Tibial artery (tissue), 4 donors: ENCODE measurements at regions not wholly inside any gene's neighbourhood (a gene's known extent, or its start where the extent isn't known, plus 50 kb on each side); places are given as distances from the start of the nearest gene placed in this dataset.

Experiments used
- DNase-seq, 2 donors: peaks; one replicate each; pipeline ENCODE4 v3.0.0-alpha.2; 2019
- H3K27ac ChIP-seq, 2 donors: fragments of 200-600 bp; sonication (generic) in 1 of 2; 1 replicate in 1 of 2; 2 replicates in 1 of 2; pipeline ENCODE4 v1.5.1; 2018 to 2019; ENCODE audit warnings: mild to moderate bottlenecking in 1 of 2
- H3K27me3 ChIP-seq, 2 donors: fragments of 200-600 bp; sonication (generic) in 1 of 2; one replicate each; pipeline versions ENCODE4 v1.5.1 to v1.6.0; 2016 to 2019
- H3K36me3 ChIP-seq, 3 donors: fragments of 200-600 bp; sonication (generic) in 2 of 3; one replicate each; pipeline ENCODE4 v1.5.1; 2016 to 2019; ENCODE audit warnings: mild to moderate bottlenecking in 2 of 3
- H3K4me1 ChIP-seq, 4 donors: fragments of 200-600 bp; sonication (generic) in 2 of 4; 1 replicate in 3 of 4; 2 replicates in 1 of 4; pipeline ENCODE4 v1.5.1; 2016 to 2019
- H3K4me3 ChIP-seq, 2 donors: fragments of 200-600 bp; sonication (generic) in 1 of 2; 1 replicate in 1 of 2; 2 replicates in 1 of 2; pipeline ENCODE4 v1.5.1; 2018 to 2019; ENCODE audit warnings: mild to moderate bottlenecking in 2 of 2
- H3K9me3 ChIP-seq, 3 donors: fragments of 200-600 bp; sonication (generic) in 1 of 3; one replicate each; pipeline ENCODE4 v1.5.1; 2016 to 2019
- intact Hi-C: fragments of 100-400 bp; cut with DNase I; formaldehyde crosslinking; loops from one replicate; pipeline ENCODE4 v1.15.0; 2023; ENCODE audit warnings: low total_unique reads
- TF ChIP-seq, protein P1 (sequence below), 2 experiments: fragments of 200-600 bp in 1 of 2; fragments of 450-650 bp in 1 of 2; IDR thresholded peaks; one replicate each; pipeline ENCODE4 v1.5.1; 2017 to 2019; ENCODE audit warnings: antibody characterized with exemption in 2 of 2, mild to moderate bottlenecking in 1 of 2, moderate library complexity in 1 of 2

GRCh38 chr4:55731959-55732358 lies 87.6 kb upstream of the EXOC1L start:
- DNase-seq: no peak
- H3K36me3 ChIP-seq: no peaks in the 10 kb centered on the region
- H3K4me1 ChIP-seq: no peaks in the 10 kb centered on the region
- no peak overlapping the region for H3K4me3 ChIP-seq
- no peaks in the 10 kb centered on the region for H3K27me3 ChIP-seq
- TF ChIP-seq, protein P1, sequence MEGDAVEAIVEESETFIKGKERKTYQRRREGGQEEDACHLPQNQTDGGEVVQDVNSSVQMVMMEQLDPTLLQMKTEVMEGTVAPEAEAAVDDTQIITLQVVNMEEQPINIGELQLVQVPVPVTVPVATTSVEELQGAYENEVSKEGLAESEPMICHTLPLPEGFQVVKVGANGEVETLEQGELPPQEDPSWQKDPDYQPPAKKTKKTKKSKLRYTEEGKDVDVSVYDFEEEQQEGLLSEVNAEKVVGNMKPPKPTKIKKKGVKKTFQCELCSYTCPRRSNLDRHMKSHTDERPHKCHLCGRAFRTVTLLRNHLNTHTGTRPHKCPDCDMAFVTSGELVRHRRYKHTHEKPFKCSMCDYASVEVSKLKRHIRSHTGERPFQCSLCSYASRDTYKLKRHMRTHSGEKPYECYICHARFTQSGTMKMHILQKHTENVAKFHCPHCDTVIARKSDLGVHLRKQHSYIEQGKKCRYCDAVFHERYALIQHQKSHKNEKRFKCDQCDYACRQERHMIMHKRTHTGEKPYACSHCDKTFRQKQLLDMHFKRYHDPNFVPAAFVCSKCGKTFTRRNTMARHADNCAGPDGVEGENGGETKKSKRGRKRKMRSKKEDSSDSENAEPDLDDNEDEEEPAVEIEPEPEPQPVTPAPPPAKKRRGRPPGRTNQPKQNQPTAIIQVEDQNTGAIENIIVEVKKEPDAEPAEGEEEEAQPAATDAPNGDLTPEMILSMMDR (IDR thresholded peaks at IDR 0.05): no peak
- intact Hi-C loops: no loop called here
- H3K9me3 ChIP-seq: no peaks in the 10 kb centered on the region
- H3K27ac ChIP-seq: no peak overlapping the region

DNA sequence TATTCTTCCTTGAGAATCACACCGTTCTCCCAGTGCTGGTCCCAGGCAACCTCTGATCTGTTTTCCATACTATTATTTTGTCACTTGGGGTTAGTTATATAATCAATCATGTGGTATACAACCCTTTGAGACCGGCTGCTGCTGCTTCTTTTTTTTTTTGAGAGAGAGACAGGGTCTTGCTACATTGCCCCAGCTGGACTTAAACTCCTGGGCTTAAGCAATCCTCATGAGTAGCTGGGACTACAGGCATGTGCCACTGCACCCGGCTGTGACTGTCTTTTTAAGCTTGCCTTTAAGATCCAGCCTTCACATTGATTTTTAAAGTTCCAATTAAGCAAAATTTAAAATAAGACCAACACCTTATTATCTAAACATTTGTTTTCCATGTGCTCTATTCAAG lies 86.7 kb upstream of the EXOC1L start:
- intact Hi-C loops: no loop called here
- TF ChIP-seq, protein P1 (IDR thresholded peaks at IDR 0.05): no peak
- Histone ChIP-seq H3K27me3 (no peaks in the 10 kb centered on the region), H3K36me3 (no peaks in the 10 kb centered on the region), H3K4me3 (no peak overlapping the region), H3K27ac (no peak overlapping the region), H3K4me1 (no peaks in the 10 kb centered on the region), H3K9me3 (no peaks in the 10 kb centered on the region)
- DNase-seq: no peak

DNA sequence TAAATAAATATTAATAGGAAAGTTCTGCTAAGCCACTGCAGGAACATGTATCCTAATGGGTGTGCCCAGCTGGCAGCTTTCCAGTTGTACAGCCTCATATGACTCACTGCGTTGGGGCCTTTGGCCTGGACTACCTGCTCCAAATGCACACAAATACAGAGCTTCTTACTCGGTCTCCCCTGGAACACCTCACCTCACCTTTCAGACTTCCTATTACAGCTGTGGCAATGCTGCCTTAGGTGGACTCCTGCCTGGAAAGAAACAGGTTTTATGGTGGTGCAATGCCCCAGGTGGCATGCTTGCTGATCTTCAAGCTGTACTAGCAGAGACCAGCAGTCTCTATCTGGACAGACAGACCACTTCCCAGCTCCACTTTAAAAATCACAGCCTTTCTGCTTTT lies 85.7 kb upstream of the EXOC1L start:
- H3K9me3 ChIP-seq: no peaks in the 10 kb centered on the region
- intact Hi-C loops: no loop called here
- no peaks in the 10 kb centered on the region for H3K27me3 ChIP-seq
- H3K27ac ChIP-seq: no peak overlapping the region
- DNase-seq: peak in 1 of 2 donors; percentile 50
- H3K4me3 ChIP-seq: no peak overlapping the region
- H3K4me1 ChIP-seq: no peaks in the 10 kb centered on the region
- TF ChIP-seq, protein P1 (IDR thresholded peaks at IDR 0.05): no peak
- H3K36me3 ChIP-seq: no peaks in the 10 kb centered on the region

- Histone ChIP-seq H3K4me1 (no peaks in the 10 kb centered on the region), H3K4me3 (no peak overlapping the region), H3K36me3 (no peaks in the 10 kb centered on the region), H3K9me3 (no peaks in the 10 kb centered on the region), H3K27ac (no peak overlapping the region), H3K27me3 (no peaks in the 10 kb centered on the region)
- DNase-seq: no peak
- TF ChIP-seq, protein P1 (IDR thresholded peaks at IDR 0.05): peak; percentile 17 to 25
- intact Hi-C loops: no loop called here
These were observed 82.9 kb upstream of the EXOC1L start for GRCh38 chr4:55736605-55737183.

DNA sequence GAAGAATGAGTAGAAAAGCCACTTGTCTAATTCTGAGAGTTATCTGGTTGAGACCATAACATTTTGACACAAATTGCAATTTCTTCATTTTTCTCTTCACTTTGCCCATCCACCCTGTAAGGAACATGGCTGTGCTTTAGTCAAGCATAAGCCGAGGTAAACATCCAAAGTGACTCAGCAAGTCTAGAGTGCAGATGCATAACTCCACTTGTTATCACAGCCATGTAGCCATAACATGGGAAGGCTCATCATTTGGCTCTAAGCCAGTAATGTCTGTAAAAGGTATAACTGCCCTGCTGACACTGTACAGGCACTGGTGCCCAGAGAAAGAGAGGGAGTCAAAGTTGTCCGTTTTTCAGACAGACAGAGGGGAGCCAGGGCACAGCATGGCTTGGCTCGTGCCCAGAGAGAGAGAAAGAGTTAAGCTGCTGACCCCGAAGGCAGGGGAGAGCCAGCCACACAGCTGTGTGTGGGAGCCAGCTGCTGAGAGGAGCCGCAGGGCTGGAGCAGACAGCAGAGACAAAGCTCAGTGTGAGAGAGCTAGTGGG lies 76.9 kb upstream of the EXOC1L start:
- H3K9me3 ChIP-seq: no peaks in the 10 kb centered on the region
- H3K27me3 ChIP-seq: no peaks in the 10 kb centered on the region
- intact Hi-C loops: no loop called here
- no peaks in the 10 kb centered on the region for H3K36me3 ChIP-seq
- TF ChIP-seq, protein P1 (IDR thresholded peaks at IDR 0.05): no peak
- no peaks in the 10 kb centered on the region for H3K4me1 ChIP-seq
- DNase-seq: no peak
- no peak overlapping the region for H3K27ac ChIP-seq
- no peak overlapping the region for H3K4me3 ChIP-seq

DNA sequence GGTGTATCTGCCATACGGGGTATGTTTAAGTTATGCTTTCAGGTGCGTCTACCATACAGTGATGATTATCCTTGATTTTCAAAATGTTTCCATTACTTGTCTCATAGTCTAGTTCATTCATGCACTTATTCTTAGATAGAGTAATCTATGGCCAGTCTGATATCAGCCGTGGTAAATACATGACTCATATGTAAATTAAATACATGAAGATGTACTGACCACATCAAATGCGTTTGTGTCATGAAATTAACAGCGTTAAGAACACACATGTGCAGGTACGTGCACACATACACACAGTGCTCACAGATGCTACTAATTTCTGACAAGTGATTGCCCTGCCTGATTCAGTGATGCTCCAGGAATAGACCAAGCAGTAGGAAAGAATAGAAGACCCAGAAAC lies 75.2 kb upstream of the EXOC1L start:
- H3K4me3 ChIP-seq: no peak overlapping the region
- no peaks in the 10 kb centered on the region for H3K36me3 ChIP-seq
- TF ChIP-seq, protein P1 (IDR thresholded peaks at IDR 0.05): no peak
- intact Hi-C loops: no loop called here
- DNase-seq: no peak
- no peaks in the 10 kb centered on the region for H3K9me3 ChIP-seq
- no peaks in the 10 kb centered on the region for H3K27me3 ChIP-seq
- no peak overlapping the region for H3K27ac ChIP-seq
- H3K4me1 ChIP-seq: no peaks in the 10 kb centered on the region
